WI38 (cell line): ENCODE measurements at regions not wholly inside any gene's neighbourhood (a gene's known extent, or its start where the extent isn't known, plus 50 kb on each side); places are given as distances from the start of the nearest gene placed in this dataset.

Experiments
- H3K4me3 ChIP-seq: 2 replicates; pipeline ENCODE4 v1.5.1; 2011; ENCODE audit warnings: low read depth, mild to moderate bottlenecking, control low read depth, low read length
- CTCF ChIP-seq: IDR thresholded peaks from 2 replicates; pipeline ENCODE4 v1.5.1; 2012; ENCODE audit warnings: low read depth, mild to moderate bottlenecking, control low read depth, low read length

GRCh38 chr16:85347213-85347591, 234.9 kb upstream of the CIBAR2 start:
- no peak overlapping the region for H3K4me3 ChIP-seq
- peak; percentile 19; the same call in 1 of the 2 replicates for TF ChIP-seq CTCF

DNA sequence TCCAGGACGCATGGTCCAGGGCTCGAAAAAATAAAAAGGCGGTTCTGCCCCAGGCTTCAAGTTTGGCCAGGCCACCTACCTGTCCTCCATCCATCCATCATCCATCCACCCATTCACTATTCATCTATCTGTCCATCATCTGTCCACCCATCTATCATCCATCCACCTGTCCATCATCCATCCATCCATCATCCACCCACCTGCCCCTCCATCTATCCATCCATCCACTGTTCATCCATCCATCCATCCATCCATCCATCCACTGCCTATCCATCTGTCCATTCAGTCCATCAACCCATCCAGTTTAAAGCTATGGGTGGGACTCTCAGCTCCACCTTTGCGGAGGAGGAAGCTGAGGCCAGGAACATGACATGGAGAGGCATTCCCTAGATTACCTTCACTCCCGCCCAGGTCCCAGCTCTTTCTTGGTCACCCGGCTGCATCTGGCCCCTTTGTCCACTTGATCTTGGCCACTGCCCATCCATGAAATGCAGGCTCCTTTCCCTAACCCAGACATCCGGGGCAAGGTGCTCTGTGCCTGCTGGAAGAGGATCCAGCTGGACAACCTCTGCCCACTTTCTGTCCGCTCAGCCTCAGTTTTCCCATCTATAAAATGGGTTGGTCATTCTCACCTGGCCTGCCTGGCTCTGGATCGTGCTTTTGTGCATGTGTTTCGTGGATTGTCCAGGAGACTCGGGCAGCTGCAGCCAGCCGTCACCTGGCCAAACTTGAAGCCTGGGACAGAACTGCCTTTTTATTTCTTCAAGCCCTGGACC, 236.0 kb upstream of the CIBAR2 start:
- H3K4me3 ChIP-seq, result no peak overlapping the region

GRCh38 chr16:85348911-85349334, 236.7 kb upstream of the CIBAR2 start:
- no peak for TF ChIP-seq CTCF
- H3K4me3 ChIP-seq, result no peak overlapping the region

More for the DNA sequence above, 236.0 kb upstream of the CIBAR2 start:
- no peak for TF ChIP-seq CTCF

DNA sequence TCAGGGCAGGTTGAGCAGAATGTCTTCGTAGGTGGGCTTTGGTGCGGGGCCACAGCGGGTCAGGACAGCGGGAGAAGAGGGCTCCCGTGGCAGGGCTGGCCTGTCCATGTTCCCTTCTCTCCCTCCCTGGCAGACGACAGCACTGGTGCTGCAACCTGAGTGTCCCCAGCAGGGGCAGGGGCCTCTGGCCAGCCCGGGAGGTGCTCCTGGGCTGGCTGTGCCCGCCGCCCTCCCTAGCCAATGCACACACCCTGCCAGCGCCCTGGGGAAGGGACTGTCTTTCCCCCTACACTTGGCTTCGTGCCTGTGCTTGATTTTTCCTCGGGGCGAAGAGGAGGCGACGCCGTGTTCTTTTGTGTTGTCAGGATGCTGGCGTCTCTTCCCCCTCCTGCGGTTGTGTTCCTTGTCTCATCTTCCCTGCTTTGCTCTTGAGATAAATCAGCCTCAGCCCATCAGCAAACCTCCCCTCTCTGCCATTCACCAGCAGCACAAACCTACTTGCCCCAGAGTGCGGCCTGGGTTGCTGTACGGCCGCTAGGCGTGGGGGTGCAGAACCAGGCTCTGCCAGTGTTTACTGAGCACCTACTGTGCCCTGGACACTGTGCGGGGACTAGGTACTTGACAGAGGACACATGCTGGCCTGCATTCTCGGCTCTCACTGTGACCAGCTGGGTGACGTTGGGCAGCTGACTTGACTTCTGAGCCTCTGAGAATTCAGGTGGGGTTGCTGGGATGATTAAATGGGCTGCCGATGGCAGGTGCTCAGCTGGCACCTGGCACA, 237.3 kb upstream of the CIBAR2 start:
- no peak overlapping the region for H3K4me3 ChIP-seq
- no peak for TF ChIP-seq CTCF

- H3K4me3 ChIP-seq, result no peak overlapping the region
- no peak for TF ChIP-seq CTCF
These were observed 238.0 kb upstream of the CIBAR2 start for GRCh38 chr16:85350146-85350728.

DNA sequence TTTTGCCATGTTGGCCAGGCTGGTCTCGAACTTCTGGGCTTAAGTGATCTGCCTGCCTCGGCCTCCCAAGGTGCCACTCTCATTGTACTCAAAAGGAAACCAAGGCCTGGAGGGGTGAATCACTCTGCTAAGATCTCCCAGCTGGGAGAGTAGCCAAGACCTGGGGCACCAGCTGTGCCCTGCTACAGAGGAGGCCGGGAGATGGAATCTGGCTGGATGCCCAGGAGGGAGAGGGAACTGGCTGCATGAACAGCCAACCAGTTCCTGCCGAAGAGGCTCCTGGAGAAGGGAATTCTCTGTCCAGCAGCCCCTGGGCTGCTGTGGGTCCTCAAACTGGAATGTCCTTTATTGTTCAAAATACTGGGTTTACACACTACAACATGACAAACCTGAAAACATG, 238.7 kb upstream of the CIBAR2 start:
- no peak overlapping the region for H3K4me3 ChIP-seq
- TF ChIP-seq CTCF, result no peak

DNA sequence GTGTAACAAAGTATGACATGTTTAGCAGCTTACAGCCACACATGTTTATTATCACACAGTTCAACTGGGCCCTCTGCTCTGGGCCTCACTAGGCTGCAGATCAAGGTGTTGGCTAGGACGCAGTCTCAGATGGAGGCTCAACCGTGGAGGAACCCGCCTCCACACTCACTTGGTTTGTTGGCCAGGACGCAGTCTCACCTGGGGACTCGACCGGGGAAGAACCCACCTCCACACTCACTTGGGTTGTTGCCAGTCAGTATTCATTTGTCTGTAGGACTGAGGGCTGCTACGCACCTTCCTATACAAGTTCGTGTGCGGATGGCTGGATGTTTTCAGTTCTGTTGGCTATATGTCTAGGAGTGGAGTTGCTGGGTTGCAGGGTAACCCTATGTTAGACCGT, 240.7 kb upstream of the CIBAR2 start:
- H3K4me3 ChIP-seq, result no peak overlapping the region
- no peak for TF ChIP-seq CTCF
